CD4-positive, alpha-beta T cell treated with Interleukin-10 for 1 hour (primary cell): ENCODE measurements at regions not wholly inside any gene's neighbourhood (a gene's known extent, or its start where the extent isn't known, plus 50 kb on each side); places are given as distances from the start of the nearest gene placed in this dataset.

Source experiments
- DNase-seq: peaks from one replicate; pipeline ENCODE4 v3.0.0-alpha.2; 2020

DNA sequence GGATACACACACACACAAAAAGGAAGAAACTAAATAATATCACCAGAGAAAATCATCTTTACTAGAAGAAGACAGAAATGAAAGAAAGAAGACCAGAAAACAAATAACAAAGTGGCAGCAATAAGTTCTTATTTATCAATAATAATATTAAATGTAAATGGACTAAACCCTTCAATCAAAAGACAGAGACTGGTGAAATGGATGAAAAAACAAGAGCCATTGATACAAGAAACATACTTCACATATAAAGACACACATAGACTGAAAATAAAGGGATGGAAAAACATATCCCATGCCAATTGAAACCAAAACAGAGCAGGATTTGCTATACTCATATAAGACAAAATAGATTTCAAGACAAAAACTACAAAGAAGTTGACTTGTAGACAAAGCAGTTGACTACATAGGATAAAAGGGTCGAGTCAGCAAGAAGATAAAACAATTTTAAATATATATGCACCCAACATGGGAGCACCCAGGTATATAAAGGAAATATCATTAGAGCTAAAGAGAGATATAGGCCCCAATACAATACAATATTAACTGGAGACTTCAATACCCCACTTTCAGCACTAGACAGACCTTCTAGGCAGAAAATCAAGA is 259.4 kb downstream of the EPM2A start:
- DNase-seq: no peak

GRCh38 chr6:145480024-145480423 is 255.3 kb downstream of the EPM2A start:
- DNase-seq: no peak

- DNase-seq: no peak
Observed at GRCh38 chr6:145483191-145483996, 251.9 kb downstream of the EPM2A start.

GRCh38 chr6:145485288-145485687 is 250.0 kb downstream of the EPM2A start:
- no peak for DNase-seq

GRCh38 chr6:145486306-145486705 is 249.0 kb downstream of the EPM2A start:
- no peak for DNase-seq

GRCh38 chr6:145489583-145489982 is 245.7 kb downstream of the EPM2A start:
- no peak for DNase-seq

DNA sequence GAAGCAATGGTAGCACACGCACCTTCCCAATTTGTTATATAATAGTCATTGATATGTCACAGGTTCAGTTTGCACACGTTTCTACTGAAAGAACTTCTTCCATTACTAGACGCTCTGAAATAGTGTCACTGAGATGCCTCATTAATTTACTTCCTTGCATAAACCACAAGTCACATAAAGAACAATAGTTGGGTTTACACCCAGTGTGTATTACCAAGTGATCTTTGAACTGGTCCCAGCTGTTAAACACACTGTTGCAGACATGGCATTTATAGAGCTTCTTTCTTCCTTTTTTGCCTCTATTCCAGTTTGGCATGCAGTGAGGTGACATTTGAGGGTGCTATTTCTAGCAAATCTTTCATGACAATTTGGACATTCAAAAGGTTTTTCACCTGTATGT is 245.3 kb downstream of the EPM2A start:
- DNase-seq: no peak

DNA sequence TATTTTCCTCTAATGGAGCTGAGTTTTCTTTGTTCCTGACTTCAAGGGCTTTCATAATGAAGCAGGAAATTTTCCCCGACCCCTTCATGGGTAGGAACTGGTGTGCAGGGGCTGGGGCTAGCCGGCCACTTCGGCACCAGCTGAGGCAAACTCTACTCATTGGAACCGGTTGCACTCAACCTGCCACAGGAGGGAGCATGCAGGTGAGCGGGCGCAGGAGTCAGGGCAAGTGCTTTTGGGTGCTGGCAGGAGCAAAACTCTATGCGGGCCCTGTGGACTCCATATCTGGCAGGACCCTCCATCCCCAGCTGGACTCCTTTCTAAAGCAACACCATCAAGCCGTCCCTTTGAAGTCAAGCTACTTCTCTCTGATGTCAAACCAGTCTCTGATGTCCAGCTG is 244.2 kb downstream of the EPM2A start:
- DNase-seq: no peak

- no peak for DNase-seq
Observed at GRCh38 chr6:145497006-145497405, 238.3 kb downstream of the EPM2A start.

GRCh38 chr6:145498425-145498824 is 236.9 kb downstream of the EPM2A start:
- DNase-seq: no peak

DNA sequence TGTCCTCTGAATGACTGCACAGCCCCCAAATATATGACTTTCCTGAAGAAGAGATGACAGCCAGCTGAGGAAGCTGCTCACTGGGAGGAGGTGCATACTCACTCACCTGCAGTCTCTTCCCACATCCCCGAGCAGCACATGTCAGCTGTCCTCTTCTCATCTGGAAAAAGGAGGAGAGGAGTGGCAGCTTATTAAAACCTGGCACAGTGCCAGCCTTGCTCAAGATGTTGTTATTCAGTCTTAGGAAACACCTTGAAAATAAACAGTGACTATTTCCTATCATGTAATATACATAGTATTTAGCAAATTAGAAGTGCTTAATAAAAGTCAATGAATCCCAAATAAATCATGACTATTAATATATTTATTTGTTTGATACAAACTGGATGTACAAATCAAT is 232.9 kb downstream of the EPM2A start:
- DNase-seq: no peak

GRCh38 chr6:145506136-145506535 is 229.2 kb downstream of the EPM2A start:
- no peak for DNase-seq

- no peak for DNase-seq
Observed at GRCh38 chr6:145506565-145506964, 228.8 kb downstream of the EPM2A start.

DNA sequence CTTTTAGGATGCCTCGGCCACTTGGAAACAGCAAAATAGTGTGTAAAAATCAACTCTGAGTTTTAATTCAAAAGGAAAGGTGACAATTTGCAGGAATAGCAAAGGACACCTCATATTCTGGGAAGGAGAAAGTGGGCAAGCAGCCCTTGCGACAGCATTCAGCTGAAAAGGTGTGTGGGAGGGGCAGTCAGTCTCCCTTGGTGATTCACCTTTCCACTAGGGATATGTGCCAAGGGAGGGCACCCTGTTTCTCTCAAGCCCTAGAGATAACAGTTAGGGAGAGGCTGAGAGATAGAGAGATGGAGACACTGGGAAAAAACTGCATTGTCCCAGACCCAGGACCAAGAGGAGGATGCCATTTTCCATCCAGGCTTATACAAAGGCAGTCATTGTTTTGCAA is 228.1 kb downstream of the EPM2A start:
- no peak for DNase-seq

DNA sequence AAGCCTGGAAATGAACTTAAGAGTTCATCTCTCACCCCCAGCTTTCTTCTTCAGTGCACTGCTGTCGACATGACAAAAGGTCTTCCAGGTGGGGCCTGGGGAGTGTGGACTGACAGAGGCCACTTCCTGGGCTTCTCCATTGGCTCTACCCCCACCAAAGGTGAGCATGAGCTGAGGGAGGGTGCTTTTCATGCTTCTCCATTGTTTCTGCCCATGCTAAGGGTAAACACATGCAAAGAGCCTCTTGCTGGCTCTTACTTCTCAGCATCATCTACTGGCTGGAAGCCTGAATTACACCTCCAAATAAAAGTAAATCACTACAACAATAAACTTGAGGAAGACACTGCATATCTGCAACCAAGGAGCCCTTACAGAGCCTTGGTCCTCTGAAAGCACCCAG is 227.2 kb downstream of the EPM2A start:
- DNase-seq: no peak

DNA sequence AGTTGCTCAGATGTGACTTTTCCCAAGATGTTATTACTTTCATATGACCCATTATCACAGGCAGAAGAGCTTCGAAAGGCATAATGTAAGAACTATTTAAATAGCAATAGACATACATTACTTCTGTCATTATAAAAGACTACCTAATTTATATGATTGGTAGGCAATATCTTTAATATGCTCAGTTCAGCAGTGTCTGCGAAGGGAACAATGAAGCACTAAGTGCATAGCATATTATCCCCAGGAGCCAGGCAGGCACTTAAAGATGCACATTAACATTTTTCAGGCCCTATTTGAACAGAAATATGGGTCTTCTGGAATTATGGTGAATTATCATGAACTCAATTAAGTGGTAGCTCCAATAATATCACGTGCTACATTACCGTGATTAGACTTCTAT is 217.8 kb downstream of the EPM2A start:
- no peak for DNase-seq

- no peak for DNase-seq
Observed at GRCh38 chr6:145525038-145525437, 210.3 kb downstream of the EPM2A start.

DNA sequence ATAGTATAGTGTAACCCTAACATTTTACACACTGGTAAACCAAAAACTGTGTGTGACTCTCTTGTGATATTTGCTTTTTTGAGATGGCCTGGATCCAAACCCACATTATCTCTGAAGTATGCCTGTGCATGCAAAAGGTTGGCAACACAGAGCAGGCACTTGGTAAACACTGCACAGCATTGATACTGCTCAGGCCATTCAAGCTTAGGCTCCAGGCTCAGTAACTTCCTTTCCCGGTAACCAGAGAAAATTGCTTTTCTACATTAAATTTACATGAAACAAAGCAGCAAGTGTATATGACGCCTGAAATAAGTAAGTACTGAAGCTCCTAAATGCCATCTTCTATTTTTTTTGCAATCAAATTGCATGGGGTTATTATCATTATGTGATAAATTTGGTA is 205.7 kb downstream of the EPM2A start:
- DNase-seq: no peak

GRCh38 chr6:145530454-145530853 is 204.9 kb downstream of the EPM2A start:
- no peak for DNase-seq

DNA sequence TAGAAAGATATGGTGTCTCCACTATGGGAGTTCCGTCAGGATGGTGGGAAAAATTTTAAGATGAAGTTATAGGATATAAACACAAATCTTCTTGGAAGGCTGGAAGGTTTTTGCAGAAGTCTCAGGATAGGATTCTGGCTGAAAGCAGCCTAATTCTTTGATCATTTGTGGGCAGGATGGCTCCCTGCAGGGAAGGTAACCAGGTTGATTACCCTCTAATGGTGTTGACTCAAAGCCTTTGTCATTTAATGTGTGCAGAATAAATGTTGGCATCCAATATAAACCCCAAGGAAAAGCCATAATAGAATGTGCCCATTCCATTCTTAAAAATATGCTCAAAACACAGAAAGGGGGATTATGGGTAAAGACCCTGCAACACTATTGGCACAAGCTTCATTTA is 204.3 kb downstream of the EPM2A start:
- DNase-seq: no peak

DNA sequence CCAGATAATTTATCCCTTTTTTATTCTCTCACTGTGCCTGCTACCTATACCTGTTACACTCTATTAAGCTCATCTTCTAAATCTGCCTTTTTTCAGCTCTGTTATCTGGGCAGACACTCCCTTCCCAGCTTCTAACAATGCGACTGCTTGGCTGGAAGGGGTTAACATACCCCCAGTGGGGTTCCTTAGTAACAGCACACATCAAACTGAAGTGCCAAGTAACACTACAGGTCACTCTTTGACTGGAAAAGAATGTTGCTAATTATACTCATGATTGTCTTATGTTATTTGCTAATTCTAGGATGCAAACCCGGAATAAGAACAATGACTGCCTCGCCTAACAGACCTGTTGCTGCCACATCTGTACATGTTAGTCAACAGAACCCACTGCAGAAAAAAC is 203.5 kb downstream of the EPM2A start:
- no peak for DNase-seq

DNA sequence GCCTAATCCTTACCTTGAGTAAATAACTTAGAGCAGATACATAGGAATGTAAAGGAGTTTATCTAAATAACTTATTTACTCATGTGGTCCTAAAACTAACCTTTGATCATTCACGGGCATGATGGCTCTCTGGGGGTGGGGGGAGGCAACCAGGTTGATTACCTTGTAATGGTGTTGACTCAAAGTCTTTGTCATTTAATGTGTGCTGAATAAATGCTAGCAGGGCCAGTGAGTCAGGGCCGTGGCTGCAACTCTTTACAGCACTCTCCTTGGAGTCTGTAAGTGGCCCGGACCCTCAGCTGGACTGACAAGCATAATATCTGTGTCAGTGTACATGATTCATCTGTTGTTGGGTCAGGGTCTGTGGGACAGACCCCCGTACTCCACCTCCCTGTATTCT is 203.0 kb downstream of the EPM2A start:
- DNase-seq: no peak

- DNase-seq: no peak
Observed at GRCh38 chr6:145534989-145535388, 200.3 kb downstream of the EPM2A start.

DNA sequence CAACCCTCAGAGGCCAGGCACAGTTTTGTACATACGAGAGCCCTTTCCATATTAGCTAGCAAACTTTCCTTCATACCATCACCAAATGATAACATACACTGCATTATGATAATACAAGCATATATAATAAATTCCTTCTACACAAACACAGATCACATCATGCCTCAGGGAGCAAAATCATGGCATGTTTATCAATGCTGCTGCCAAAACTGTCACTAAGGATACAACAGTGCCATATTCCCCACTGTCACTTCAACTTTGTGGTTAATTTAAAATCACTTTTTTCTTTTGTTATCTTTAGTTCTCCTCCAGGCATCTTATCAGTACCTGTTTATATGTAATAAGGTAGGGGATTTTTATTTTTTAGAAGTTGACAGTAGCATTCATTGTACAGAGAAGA is 196.3 kb downstream of the EPM2A start:
- DNase-seq: no peak

GRCh38 chr6:145539831-145540230 is 195.5 kb downstream of the EPM2A start:
- DNase-seq: no peak
